Neural cell (in vitro differentiated cells): ENCODE measurements at regions not wholly inside any gene's neighbourhood (a gene's known extent, or its start where the extent isn't known, plus 50 kb on each side); places are given as distances from the start of the nearest gene placed in this dataset.

Experiments
- H2AFZ ChIP-seq: fragments of 200-600, 300-800 bp; sonication (generic), shearing (Covaris generic); 2 replicates; pipeline ENCODE4 v1.6.0; 2014; ENCODE audit warnings: low read depth, mild to moderate bottlenecking, antibody characterized with exemption, low read length, moderate library complexity
- H3F3A ChIP-seq: fragments of 200-600 bp; shearing (Covaris generic); 2 replicates; pipeline ENCODE4 v1.6.1; 2016; ENCODE audit warnings: mild to moderate bottlenecking, moderate library complexity, mixed read lengths, antibody characterized with exemption, low read length; ENCODE audit not compliant: insufficient read depth, poor library complexity, severe bottlenecking
- H3K27ac ChIP-seq: fragments of 200-600, 300-800 bp; sonication (generic), shearing (Covaris generic); 2 replicates; pipeline ENCODE4 v1.5.1; 2014; ENCODE audit warnings: mild to moderate bottlenecking, low read length, moderate library complexity
- H3K27me3 ChIP-seq: fragments of 300-800, 200-600 bp; sonication (generic), shearing (Covaris generic); 2 replicates; pipeline ENCODE4 v1.6.0; 2014; ENCODE audit warnings: mild to moderate bottlenecking, low read depth, low read length, moderate library complexity; ENCODE audit not compliant: insufficient read depth
- H3K36me3 ChIP-seq: fragments of 300-800, 200-600 bp; sonication (generic), shearing (Covaris generic); 2 replicates; pipeline ENCODE4 v1.5.1; 2014; ENCODE audit warnings: mild to moderate bottlenecking, antibody characterized with exemption, low read length, moderate library complexity; ENCODE audit not compliant: insufficient read depth
- H3K4me2 ChIP-seq: fragments of 300-800, 200-600 bp; sonication (generic), shearing (Covaris generic); 2 replicates; pipeline ENCODE4 v1.6.0; 2014; ENCODE audit warnings: mild to moderate bottlenecking, low read length
- H3K4me3 ChIP-seq: fragments of 300-800, 200-600 bp; sonication (generic), shearing (Covaris generic); 2 replicates; pipeline ENCODE4 v1.5.1; 2014; ENCODE audit warnings: mild to moderate bottlenecking, low read length, moderate library complexity
- H3K79me2 ChIP-seq: fragments of 200-600 bp; shearing (Covaris generic); replicated peaks from 2 replicates; pipeline ENCODE4 v1.6.0; 2014; ENCODE audit warnings: mild to moderate bottlenecking, low read length, moderate library complexity; ENCODE audit not compliant: insufficient read depth
- H3K9ac ChIP-seq: fragments of 300-800, 200-600 bp; sonication (generic), shearing (Covaris generic); 2 replicates; pipeline ENCODE4 v1.6.1; 2016; ENCODE audit warnings: mild to moderate bottlenecking, low read length, mixed read lengths
- H3K9me2 ChIP-seq: fragments of 200-600 bp; shearing (Covaris generic); 2 replicates; pipeline ENCODE4 v1.6.1; 2016; ENCODE audit warnings: mild to moderate bottlenecking, low read length, mixed read lengths; ENCODE audit not compliant: insufficient read depth
- H3K9me3 ChIP-seq: fragments of 200-600, 300-800 bp; sonication (generic), shearing (Covaris generic); 2 replicates; pipeline ENCODE4 v1.6.1; 2016; ENCODE audit warnings: mild to moderate bottlenecking, mixed run types, low read length, moderate library complexity, mixed read lengths
- H4K20me1 ChIP-seq: fragments of 200-600 bp; shearing (Covaris generic); 2 replicates; pipeline ENCODE4 v1.6.1; 2016; ENCODE audit warnings: mild to moderate bottlenecking, mixed run types; ENCODE audit not compliant: insufficient read depth
- EP300 ChIP-seq: fragments of 450-650 bp; conservative IDR thresholded peaks from 2 replicates; pipeline ENCODE4 v1.6.1; 2014; ENCODE audit warnings: antibody characterized with exemption, mild to moderate bottlenecking, moderate library complexity; ENCODE audit not compliant: poor library complexity, severe bottlenecking
- EZH2 ChIP-seq: fragments of 200-600, 300-800 bp; shearing (Covaris generic), sonication (generic); IDR thresholded peaks from 2 replicates; pipeline ENCODE4 v1.6.1; 2014; ENCODE audit warnings: antibody characterized with exemption, low read length, borderline replicate concordance, mild to moderate bottlenecking; ENCODE audit not compliant: insufficient read depth, poor library complexity, severe bottlenecking
- MXI1 ChIP-seq: fragments of 450-650 bp; conservative IDR thresholded peaks from 2 replicates; pipeline ENCODE4 v1.6.1; 2014; ENCODE audit warnings: antibody characterized with exemption, mild to moderate bottlenecking; ENCODE audit not compliant: poor library complexity, severe bottlenecking
- POLR2AphosphoS5 ChIP-seq: IDR thresholded peaks from 2 replicates; pipeline ENCODE4 v1.6.1; 2012
- RAD21 ChIP-seq: fragments of 450-650 bp; conservative IDR thresholded peaks from 2 replicates; pipeline ENCODE4 v1.6.1; 2014; ENCODE audit warnings: antibody characterized with exemption, mild to moderate bottlenecking, moderate library complexity
- SMC3 ChIP-seq: fragments of 450-650 bp; conservative IDR thresholded peaks from 2 replicates; pipeline ENCODE4 v1.6.1; 2014; ENCODE audit warnings: antibody characterized with exemption, mild to moderate bottlenecking, moderate library complexity; ENCODE audit not compliant: poor library complexity
- TAF1 ChIP-seq: IDR thresholded peaks from 2 replicates; pipeline ENCODE4 v1.6.1; 2012; ENCODE audit warnings: low read depth
- TF ChIP-seq, protein P1 (sequence below): fragments of 450-650 bp; IDR thresholded peaks from 2 replicates; pipeline ENCODE4 v1.5.1; 2014; ENCODE audit warnings: antibody characterized with exemption, mild to moderate bottlenecking, moderate library complexity; ENCODE audit not compliant: poor library complexity, severe bottlenecking
- TF ChIP-seq, protein P2 (sequence below): IDR thresholded peaks from 2 replicates; pipeline ENCODE4 v1.6.1; 2012; ENCODE audit warnings: borderline replicate concordance

DNA sequence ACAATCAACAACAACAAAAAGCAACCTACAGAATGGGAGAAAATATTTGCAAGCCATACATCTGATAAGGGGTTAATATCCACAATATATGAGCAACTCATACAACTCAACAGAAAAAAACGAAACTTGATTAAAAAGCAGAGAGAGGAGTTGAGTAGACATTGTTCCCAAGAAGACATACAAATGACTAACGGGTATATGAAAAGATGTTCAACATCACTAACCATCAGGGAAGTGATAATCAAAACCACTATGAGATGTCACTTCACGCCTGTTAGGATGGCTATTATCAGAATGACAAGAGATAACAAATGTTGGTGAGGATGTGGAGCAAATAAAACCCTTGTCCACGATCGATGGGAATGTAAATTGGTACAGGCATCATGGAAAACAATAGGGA, 145.9 kb downstream of the NRN1 start:
- no peak overlapping the region for H3K4me2 ChIP-seq
- no peak for TF ChIP-seq TAF1
- TF ChIP-seq, protein P1, sequence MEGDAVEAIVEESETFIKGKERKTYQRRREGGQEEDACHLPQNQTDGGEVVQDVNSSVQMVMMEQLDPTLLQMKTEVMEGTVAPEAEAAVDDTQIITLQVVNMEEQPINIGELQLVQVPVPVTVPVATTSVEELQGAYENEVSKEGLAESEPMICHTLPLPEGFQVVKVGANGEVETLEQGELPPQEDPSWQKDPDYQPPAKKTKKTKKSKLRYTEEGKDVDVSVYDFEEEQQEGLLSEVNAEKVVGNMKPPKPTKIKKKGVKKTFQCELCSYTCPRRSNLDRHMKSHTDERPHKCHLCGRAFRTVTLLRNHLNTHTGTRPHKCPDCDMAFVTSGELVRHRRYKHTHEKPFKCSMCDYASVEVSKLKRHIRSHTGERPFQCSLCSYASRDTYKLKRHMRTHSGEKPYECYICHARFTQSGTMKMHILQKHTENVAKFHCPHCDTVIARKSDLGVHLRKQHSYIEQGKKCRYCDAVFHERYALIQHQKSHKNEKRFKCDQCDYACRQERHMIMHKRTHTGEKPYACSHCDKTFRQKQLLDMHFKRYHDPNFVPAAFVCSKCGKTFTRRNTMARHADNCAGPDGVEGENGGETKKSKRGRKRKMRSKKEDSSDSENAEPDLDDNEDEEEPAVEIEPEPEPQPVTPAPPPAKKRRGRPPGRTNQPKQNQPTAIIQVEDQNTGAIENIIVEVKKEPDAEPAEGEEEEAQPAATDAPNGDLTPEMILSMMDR = no peak
- TF ChIP-seq, protein P2, sequence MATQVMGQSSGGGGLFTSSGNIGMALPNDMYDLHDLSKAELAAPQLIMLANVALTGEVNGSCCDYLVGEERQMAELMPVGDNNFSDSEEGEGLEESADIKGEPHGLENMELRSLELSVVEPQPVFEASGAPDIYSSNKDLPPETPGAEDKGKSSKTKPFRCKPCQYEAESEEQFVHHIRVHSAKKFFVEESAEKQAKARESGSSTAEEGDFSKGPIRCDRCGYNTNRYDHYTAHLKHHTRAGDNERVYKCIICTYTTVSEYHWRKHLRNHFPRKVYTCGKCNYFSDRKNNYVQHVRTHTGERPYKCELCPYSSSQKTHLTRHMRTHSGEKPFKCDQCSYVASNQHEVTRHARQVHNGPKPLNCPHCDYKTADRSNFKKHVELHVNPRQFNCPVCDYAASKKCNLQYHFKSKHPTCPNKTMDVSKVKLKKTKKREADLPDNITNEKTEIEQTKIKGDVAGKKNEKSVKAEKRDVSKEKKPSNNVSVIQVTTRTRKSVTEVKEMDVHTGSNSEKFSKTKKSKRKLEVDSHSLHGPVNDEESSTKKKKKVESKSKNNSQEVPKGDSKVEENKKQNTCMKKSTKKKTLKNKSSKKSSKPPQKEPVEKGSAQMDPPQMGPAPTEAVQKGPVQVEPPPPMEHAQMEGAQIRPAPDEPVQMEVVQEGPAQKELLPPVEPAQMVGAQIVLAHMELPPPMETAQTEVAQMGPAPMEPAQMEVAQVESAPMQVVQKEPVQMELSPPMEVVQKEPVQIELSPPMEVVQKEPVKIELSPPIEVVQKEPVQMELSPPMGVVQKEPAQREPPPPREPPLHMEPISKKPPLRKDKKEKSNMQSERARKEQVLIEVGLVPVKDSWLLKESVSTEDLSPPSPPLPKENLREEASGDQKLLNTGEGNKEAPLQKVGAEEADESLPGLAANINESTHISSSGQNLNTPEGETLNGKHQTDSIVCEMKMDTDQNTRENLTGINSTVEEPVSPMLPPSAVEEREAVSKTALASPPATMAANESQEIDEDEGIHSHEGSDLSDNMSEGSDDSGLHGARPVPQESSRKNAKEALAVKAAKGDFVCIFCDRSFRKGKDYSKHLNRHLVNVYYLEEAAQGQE = no peak
- no peak for TF ChIP-seq MXI1
- no peak for TF ChIP-seq RAD21
- no peak for TF ChIP-seq SMC3
- no peak for TF ChIP-seq EZH2
- no peak for TF ChIP-seq POLR2AphosphoS5
- no peak for TF ChIP-seq EP300

DNA sequence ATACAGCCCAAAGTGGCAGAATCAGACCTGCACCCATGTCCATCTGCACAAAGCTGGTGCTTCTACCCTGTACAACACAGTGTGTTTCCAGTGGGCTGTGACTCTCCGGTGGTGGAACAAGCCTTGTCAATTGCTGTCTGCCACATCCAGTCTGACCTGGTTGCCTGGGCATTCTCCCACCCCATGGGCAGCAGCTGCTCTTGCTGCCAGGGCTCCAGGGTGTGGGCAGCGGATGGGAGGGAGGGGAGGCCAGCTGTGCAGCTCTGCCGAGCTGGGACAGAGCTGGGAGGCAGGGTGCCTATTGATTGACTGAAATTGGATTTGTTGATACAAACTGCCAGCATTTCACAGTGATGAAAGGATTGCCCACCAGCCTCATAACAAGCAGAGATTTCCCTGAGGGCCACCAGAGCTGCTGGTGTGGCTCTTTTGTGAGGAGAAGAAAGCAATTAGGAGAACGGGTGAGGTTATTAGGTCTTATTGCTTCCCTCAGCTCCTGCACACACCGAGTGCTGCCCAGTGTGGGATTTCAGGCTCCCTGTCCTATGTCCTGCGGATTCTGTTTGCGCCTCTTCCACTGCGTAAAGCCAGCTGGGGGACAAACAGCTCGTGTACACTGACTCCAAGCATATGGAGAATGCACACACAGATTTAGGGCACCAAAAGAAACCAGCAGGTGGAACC, 150.8 kb downstream of the NRN1 start:
- Histone ChIP-seq H3K9me2 (no peaks in the 10 kb centered on the region), H3K36me3 (no peaks in the 10 kb centered on the region), H2AFZ (no peak overlapping the region), H3F3A (no peaks in the 10 kb centered on the region), H3K9ac (peak overlapping the region; percentile 13), H3K4me3 (peak overlapping the region; percentile 13), H3K4me2 (no peak overlapping the region), H3K79me2 (no peaks in the 10 kb centered on the region), H3K27ac (no peak overlapping the region), H3K9me3 (no peaks in the 10 kb centered on the region), H3K27me3 (no peaks in the 10 kb centered on the region), H4K20me1 (no peaks in the 10 kb centered on the region)
- TF ChIP-seq, protein P1 = no peak
- TF ChIP-seq EP300 (no peak), MXI1 (no peak), TAF1 (no peak), RAD21 (no peak), SMC3 (no peak), POLR2AphosphoS5 (no peak), EZH2 (no peak)
- TF ChIP-seq, protein P2 = no peak

More for the DNA sequence above, 145.9 kb downstream of the NRN1 start:
- Histone ChIP-seq H3K27ac (no peak overlapping the region), H3K36me3 (no peaks in the 10 kb centered on the region), H3K9me2 (no peaks in the 10 kb centered on the region), H3K4me3 (no peak overlapping the region), H4K20me1 (no peaks in the 10 kb centered on the region), H3K9ac (no peak overlapping the region), H3K27me3 (no peaks in the 10 kb centered on the region), H3K9me3 (no peaks in the 10 kb centered on the region), H3K79me2 (no peaks in the 10 kb centered on the region), H3F3A (no peaks in the 10 kb centered on the region), H2AFZ (no peak overlapping the region)
